GM21528 (cell line): ENCODE measurements at regions not wholly inside any gene's neighbourhood (a gene's known extent, or its start where the extent isn't known, plus 50 kb on each side); places are given as distances from the start of the nearest gene placed in this dataset.
"Not testable (repeated sequence)": the region's sequence is repeated elsewhere in the genome, so short reads cannot be mapped to it uniquely, and the experiment has no call there.

Experiments
- ATAC-seq: cut with Tn5 transposase; IDR thresholded peaks from one replicate; pipeline ENCODE4 v1.9.1; 2021; ENCODE audit warnings: mild to moderate bottlenecking, moderate library complexity; ENCODE audit not compliant: unreplicated experiment, low FRiP score

DNA sequence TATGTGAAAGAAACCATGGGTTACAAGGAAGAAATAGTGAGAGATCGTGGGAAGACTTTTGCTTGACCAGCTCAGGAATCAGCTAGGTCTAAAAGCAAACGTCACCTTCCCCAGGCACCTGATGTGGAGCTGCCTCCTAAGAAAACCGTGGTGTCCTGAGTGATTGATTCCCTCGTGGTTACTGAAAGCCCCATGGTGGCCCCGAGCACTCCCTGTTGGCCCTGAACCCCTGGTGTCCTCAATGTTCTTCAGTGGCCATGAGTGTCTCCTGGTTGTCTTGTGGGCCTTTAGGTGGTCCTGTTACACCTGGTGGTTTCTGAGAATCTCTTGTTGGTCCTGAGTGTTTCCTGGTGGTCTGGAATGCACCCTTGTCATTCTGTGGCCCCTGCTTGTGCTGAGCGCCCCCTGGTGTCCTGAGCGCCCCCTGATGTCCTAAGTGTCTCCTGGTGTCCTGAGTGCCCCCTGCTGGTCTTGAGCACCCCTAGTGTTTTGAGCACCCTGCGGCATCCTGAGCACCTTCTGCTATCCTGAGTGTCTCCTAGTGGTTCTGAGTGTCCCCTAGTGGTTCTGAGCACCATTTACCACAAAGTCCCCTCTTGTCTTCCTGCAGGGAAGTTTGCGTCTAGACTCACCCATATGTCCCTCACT lies 518.7 kb downstream of the TMEM121 start:
- no peak for ATAC-seq

DNA sequence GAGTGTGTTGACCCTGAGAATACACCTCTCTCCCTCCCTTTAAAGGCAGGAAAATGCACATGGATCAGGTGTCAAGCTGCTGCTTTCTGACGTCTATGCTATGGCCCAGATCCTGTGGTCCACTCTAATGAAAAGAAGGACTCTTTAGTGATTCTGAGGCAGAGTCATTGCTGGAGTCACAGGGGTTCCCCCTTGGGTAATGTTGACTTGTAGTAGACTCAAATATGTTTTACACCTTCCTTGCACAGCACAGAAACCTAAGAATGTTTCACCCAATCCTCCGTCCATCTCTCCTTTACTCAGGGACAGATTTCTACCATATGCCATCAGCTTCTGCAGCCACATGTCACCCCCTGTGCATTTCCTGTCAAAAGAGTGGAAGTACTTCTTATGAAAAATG lies 525.4 kb downstream of the TMEM121 start:
- no peak for ATAC-seq

DNA sequence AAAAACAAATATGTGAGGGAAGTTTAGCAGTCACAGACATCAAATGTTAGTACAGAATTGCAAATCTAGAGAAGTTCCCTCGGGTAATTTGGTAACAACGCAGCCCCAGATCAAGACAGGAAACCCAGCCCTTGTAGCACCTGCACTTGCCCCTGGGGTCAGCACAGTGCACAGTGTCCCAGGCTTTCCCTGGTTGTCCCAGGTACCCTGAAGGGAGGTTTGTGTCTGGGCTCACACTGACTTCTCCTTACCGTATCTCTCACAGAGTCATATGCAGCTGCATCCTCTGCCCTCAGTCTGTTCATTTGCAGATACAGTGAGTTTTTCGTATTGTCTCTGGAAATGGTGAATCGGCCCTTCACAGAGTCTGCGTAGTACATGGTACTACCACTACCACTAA lies 528.9 kb downstream of the TMEM121 start:
- ATAC-seq: no peak

DNA sequence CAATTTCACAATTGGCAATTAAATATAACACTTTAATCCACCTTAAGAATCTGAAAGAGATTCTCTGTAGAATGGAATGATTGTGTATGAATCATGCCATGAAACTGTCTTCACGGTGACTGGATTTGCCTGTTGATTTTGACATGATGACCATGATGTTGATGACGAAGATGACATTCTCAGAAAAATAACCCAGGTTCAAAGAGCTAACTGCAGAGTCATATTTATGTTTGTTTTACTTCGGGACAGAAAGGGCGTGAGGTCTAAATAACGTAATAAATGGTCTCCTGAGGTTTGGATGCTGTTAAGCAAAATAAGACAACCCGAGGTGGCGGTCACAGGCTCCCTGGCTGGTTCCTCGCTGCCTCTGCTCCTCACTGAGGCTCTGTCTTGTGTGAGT lies 532.0 kb downstream of the TMEM121 start:
- no peak for ATAC-seq

DNA sequence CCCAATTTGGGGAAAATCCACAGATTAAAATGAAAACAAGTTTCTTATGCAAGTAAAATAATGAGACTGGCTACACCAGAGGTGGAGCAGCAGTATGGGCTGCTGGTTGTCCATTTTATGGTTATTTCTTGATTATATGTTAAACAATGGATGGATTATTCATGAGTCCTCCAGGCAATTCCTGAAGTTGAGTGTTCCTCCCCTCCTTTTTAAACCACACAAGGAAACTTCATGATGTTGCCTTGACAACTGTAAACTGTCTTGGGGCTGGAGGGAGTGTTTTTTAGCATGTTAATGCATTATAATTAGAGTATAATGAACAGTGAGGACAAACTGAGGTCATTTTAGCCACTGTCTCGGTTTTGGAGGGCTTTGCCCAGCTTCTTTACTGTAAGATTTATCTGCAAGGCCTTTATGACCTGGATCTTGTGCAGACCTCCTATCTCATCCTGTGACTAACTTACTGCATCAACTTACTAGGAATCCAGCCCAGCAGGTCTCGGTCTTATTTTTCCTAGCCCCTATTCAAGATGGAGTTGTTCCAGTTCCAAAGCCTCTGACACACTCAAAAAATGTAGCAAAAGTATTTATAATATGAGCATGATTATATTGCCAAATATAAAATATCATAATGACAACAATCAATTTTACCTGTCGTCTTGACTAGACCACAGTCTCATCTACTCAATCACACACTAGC lies 534.0 kb downstream of the TMEM121 start:
- ATAC-seq: no peak

DNA sequence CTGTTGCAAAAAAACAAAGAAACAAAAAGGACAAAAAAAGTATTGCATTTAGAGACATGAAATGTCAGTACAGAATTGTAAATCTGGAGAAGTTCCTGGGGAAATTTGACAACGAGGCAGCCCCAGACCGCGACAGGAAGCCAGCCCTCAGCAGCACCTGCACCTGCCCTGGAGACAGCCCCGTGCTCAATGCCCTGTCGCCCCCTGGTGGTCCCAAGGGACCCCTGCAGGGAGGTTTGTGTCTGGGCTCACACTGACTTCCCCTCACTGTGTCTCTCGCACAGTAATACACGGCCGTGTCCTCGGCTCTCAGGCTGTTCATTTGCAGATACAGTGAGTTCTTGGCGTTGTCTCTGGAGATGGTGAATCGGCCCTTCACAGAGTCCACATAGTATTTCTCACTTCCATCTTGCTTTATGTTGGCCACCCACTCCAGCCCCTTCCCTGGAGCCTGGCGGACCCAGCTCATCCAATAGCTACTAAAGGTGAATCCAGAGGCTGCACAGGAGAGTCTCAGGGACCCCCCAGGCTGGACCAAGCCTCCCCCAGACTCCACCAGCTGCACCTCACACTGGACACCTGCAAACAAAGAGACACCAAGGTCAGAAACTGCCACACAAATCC lies 535.6 kb downstream of the TMEM121 start:
- ATAC-seq: peak; percentile 20

DNA sequence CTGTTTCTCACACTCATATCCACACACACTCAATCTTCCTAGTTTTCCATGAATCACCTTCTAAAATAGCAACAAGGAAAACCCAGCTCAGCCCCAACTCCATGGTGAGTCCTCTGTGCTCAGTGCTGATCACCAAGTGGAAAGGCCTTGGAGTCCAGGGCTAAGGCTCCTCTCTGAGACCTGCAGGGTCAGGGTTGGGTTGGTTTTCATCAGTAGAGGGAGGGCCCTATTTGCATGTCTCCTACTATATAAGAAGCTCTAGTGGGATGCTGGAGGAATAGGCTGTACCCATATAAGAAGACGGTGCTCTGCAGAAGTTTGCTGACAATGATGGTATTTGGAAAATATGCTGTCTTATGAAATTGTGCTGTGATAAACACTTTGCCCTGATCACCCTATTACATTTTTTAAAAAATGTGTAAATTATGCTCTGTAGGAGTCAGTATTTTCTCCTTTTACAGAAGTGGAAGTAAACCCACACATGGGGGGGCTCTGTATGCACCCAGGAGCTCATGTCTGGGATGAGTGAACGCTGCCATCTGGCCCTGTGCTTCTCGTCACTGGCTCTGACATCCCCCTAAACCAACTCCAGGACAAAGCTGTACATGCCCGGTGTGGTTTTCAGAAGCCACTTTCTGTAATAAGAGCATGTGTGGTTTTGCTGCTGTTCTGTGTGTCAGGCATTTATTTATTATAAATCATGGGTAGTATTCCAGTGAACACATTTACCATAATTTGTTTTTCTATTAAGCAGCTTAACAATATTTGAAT lies 536.3 kb downstream of the TMEM121 start:
- ATAC-seq: peak; percentile 57

DNA sequence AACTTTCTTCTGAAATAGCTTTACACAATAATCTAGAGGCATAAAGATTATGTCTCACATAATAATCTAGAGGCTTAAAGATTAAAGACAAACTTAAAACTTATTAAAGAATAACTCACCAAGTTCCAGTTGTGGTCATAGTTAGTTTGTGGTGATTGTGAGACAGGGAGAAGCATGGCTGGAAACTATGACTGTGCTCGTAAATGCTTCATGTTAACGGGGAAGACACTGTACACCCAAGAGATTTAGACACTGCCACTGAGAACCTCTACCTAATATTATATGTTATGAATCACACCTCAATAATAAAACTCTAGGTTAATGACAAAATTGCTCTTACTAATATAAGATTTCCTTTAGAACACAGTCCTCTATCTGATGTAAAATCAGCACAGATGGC lies 541.6 kb downstream of the TMEM121 start:
- no peak for ATAC-seq

DNA sequence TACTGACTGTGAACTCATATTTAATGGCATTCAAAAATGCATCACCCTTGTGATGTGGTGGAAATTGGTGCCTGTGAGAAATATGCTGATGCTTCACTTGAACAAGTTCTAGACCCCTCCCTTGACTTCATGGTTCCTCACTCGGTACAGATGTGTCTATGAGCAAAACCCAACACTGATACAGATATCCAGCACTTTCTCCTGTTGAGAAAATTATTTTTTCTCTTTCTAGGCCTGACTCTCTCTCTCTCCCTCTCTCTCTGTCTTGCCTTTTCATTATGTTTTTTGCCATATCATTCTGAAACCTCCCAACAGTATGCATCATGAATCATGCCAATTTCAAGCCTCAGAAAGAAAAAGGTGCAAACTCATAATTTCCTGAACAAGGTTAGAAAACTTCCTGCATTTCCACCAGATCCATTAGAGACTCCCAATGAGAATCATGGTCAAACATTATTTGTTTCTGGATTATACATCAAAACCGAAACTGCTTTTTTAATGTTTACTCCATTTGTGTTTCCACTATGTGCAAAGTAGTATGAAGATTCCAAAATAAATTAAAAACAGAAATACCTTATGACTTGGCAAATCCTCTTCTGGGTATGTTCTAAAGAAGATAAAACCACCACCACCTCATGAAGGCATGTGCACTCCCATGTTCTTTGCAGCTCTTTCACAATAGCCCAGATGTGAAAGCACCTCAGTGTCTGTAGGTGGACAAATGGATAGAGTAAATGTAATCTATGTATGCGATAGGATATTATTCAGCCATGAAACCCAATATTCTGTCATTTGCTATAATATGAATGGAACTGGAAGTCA lies 543.6 kb downstream of the TMEM121 start:
- ATAC-seq: no peak

DNA sequence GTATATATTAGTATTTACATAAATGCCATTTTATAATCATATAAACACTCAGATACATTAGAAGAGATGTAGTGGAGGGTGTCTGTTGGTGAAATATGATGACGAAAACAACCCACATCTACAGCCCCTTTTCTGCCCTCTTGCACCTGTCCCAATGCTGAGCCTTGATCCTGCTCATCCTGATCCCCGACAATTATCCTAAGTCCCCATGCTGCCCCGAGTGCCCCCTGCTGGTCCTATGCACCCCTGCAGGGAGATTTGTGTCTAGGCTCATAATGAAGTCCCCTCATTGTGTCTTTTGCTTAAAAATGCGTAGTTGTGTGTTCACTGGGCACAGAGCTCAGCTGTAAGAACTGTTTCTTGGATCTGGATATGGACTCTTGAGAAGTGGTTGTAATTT lies 554.5 kb downstream of the TMEM121 start:
- ATAC-seq: no peak

DNA sequence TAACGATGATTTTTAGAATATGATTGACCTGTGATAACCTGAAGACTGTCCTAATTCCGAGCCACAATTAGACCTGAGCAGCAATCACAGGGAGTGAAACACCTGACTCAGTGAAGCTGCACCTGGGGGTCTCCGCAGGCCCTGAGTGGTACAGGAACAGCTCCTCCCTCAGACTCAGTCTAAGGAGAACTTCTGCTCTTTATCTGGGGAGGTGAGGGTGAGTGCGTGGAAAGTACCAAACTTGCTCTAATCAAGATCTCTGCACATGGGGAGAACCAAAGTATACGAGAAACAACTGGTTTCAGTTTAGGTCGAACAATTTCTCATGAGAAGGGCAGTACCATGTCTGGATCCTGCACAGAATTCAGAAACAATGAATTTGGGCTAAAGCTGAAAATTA lies 555.3 kb downstream of the TMEM121 start:
- not testable (repeated sequence) for ATAC-seq

DNA sequence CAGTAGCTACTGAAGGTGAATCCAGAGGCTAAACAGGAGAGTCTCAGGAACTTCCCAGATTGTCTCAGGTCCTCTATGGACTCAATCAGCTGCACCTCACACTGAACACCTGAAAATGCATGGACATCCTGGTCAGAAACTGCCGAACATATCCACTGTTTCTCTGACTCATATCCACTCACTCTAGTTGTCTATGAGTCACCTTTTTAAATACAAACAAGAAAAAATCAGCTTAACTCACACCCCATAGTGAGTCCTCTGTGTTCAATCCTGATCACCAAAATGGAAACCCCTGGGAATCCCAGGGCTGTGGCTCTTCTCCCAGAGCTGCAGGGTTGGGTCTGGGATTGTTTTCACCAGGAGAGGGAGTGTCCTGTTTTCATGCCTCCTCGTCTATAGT lies 556.7 kb downstream of the TMEM121 start:
- no peak for ATAC-seq

DNA sequence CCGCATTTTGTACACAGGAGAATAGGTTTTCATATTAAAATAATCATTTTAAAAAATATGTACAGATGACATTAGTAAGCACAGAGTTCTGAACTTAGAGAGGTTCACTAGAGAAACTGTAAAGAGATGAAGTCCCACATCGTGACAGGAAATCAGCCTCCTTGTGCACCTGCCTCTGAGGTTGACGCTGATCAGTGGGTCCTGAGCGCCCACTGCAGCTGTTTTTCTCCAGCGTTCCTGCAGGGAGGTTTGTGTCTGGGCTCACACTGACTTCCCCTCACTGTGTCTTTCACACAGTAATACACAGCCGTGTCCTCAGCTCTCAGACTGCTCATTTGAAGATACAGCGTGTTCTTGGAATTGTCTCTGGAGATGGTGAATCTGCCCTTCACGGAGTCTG lies 561.5 kb downstream of the TMEM121 start:
- no peak for ATAC-seq

DNA sequence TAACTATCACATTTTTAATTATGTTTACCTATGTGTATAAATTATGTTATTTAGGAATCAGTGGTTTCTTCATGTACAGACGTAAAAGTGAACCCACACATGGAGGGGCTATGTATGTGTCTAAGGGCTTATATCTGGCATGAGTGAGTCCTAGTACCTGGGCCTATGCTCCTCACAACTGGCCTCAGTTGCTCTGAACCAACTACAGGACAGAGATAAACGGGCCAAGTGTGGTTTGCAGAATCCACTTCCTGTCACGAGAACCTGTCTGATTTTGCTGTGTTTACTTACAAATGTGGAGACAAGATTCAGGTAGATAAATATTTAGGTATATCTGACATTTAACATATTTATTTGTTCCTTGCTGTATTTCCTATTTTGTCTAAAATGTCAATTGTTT lies 562.5 kb downstream of the TMEM121 start:
- ATAC-seq: not testable (repeated sequence)

DNA sequence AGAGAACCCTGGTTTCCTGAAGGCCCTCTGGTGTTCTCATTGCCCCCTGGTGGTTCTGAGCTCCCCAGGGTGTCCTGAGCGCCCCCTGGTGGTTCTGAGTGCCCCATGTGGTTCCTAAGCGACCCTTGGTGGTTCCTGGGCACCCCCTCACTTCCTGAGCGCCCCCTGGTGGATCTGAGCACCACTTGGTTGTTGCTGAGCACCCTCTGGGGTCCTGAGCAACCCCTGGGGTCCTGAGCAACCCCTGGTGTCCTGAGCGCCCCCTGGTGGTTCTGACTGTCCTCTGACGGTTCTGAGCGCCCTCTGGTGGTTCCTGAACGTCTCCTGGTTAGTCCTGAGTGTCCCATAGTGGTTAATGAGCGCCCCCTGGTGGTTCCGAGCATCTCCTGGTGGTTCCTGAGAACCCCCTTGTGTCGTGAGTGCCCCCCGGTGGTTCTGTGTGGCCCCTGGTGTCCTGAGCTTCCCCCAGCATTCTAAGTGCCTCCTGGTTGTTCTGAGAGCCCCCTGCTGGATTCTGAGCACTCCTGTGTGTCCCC lies 568.3 kb downstream of the TMEM121 start:
- ATAC-seq: no peak

DNA sequence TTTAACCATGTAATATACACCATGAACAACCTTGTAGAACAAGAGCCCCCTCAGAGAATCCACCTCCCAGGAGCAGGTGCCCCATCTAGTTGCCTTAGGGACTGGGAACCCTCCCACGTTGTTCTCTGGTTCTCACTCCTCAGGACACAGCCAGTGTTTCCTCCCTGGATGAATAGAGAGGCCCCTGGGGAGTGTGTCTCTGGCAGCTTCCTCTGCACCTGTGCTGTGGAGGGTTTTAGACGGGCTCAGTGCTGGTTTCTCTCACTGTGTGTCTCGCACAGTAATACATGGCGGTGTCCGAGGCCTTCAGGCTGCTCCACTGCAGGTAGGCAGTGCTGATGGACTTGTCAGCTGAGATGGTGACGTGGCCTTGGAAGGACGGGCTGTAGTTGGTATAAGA lies 581.3 kb downstream of the TMEM121 start:
- no peak for ATAC-seq

DNA sequence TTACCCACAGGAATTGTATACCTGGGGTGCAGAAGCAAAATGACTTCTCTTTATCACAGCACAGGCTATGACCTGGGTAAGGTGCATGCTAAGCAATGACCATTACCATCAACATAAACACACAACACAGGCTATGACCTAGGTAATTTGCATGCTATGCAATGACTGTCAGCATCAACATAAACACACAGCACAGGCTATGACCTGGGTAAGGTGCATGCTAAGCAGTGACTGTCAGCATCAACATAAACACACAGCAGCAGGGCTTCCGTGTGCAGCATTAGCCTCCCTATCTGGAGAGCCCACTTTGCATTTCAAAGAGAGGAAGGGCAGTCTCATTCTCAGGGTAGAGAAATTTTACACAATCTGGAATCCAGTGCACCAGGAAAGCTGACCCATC lies 583.0 kb downstream of the TMEM121 start:
- ATAC-seq: no peak

DNA sequence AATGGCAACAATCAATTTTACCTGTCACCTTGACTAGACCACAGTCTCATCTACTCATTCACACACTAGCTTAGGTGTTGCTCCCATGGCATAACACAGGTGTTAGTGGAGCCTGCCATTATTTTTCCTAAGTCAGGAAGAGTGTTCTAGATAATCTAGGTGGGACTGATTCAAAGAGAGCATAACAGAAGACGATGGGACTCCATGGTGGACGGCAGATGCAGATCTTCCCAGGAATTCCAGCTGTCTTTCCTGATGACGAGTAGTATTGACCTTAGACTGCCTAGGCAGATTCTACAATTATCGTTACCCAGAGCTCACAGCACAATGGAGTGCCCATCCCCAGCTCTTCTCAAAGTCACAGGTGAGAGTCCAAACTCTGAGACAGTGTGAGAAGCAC lies 589.0 kb downstream of the TMEM121 start:
- ATAC-seq: no peak

DNA sequence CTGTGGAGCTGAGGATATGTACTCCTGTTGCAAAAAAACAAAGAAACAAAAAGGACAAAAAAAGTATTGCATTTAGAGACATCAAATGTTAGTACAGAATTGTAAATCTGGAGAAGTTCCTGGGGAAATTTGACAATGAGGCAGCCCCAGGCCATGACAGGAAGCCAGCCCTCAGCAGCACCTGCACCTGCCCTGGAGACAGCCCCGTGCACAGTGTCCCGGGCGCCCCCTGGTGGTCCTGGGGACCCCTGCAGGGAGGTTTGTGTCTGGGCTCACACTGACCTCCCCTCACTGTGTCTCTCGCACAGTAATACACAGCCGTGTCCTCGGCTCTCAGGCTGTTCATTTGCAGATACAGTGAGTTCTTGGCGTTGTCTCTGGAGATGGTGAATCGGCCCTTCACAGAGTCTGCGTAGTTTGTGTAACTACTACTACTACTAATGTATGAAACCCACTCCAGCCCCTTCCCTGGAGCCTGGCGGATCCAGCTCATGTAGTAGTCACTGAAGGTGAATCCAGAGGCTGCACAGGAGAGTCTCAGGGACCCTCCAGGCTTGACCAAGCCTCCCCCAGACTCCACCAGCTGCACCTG lies 590.1 kb downstream of the TMEM121 start:
- not testable (repeated sequence) for ATAC-seq

DNA sequence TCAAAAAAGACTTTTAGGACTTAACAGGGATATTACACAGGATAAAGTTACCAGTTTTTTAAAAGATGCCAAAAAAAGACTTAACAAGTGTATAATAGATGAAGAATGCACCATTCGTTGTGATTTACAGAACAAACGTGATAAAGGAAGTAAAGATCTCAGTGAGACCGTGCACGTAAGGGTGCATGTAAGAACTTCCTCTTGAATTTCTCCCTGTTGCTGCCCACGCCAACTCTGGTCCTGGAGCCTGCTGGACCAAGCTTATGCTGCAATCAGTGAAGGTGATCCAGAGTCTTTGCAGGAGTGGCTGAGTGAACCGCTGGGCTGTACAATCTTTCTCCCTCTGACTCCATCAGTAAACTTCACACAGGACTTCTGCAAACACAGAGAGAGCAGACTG lies 593.7 kb downstream of the TMEM121 start:
- ATAC-seq: no peak
